ENCODE measurements at regions not wholly inside any gene's neighbourhood (a gene's known extent, or its start where the extent isn't known, plus 50 kb on each side); places are given as distances from the start of the nearest gene placed in this dataset.

GRCh38 chr10:14391342-14391741 is 60.6 kb upstream of the FRMD4A start:
- no peak for DNase-seq (ENCODE audit: low read depth)

GRCh38 chr10:14389981-14390590 is 59.4 kb upstream of the FRMD4A start:
- DNase-seq (ENCODE audit: low read depth) = no peak

GRCh38 chr10:14385596-14386593 is 55.2 kb upstream of the FRMD4A start:
- peak; percentile 88 for DNase-seq (ENCODE audit: low read depth)

GRCh38 chr10:14384915-14385314 is 54.2 kb upstream of the FRMD4A start:
- DNase-seq (ENCODE audit: low read depth) = no peak

- no peak for DNase-seq (ENCODE audit: low read depth)
These were observed 53.5 kb upstream of the FRMD4A start for GRCh38 chr10:14384116-14384730.

GRCh38 chr10:14383266-14383665 is 52.5 kb upstream of the FRMD4A start:
- DNase-seq (ENCODE audit: low read depth) = peak; percentile 78

- no peak for DNase-seq (ENCODE audit: low read depth)
These were observed 51.8 kb upstream of the FRMD4A start for GRCh38 chr10:14382531-14382930.

- peak; percentile 66 for DNase-seq (ENCODE audit: low read depth)
These were observed 51.3 kb upstream of the FRMD4A start for GRCh38 chr10:14382022-14382421.

- DNase-seq (ENCODE audit: low read depth) = no peak
These were observed 50.8 kb upstream of the FRMD4A start for GRCh38 chr10:14381475-14381874.

- DNase-seq (ENCODE audit: low read depth) = no peak
These were observed 50.0 kb upstream of the FRMD4A start for GRCh38 chr10:14380746-14381145.
